GM18868 (cell line): ENCODE measurements at regions not wholly inside any gene's neighbourhood (a gene's known extent, or its start where the extent isn't known, plus 50 kb on each side); places are given as distances from the start of the nearest gene placed in this dataset.
"Not testable (repeated sequence)": the region's sequence is repeated elsewhere in the genome, so short reads cannot be mapped to it uniquely, and the experiment has no call there.

Source experiments
- ATAC-seq: cut with Tn5 transposase; IDR thresholded peaks from one replicate; pipeline ENCODE4 v1.9.1; 2021; ENCODE audit warnings: mild to moderate bottlenecking, moderate library complexity; ENCODE audit not compliant: unreplicated experiment

GRCh38 chr2:207354462-207354861 is 175.3 kb upstream of the CREB1 start:
- no peak for ATAC-seq

DNA sequence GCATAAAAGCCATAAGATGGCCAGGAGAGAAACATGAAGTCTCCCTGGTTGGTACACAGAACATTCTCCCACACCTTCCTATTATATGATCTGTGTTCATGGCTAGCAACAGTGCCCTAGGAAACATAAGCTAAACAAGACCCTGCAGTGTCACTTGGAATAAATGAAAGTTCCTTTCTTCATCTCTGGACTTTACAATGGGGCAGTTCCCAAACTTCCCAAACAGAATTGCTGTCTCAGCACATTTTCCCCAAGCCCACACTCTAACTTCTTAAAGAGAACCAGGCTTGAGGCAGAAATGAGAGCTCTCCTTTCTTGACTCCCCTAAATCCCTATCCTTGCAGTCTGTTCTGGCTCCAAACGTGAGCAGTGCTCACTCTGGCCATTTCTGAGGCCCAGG is 173.2 kb upstream of the CREB1 start:
- no peak for ATAC-seq

- ATAC-seq = no peak
These were observed 172.5 kb upstream of the CREB1 start for GRCh38 chr2:207357216-207357615.

- ATAC-seq = no peak
These were observed 167.0 kb upstream of the CREB1 start for GRCh38 chr2:207362716-207363115.

- no peak for ATAC-seq
These were observed 165.9 kb upstream of the CREB1 start for GRCh38 chr2:207363761-207364290.

GRCh38 chr2:207370646-207371045 is 159.1 kb upstream of the CREB1 start:
- ATAC-seq = no peak

- no peak for ATAC-seq
These were observed 157.9 kb upstream of the CREB1 start for GRCh38 chr2:207371877-207372276.

DNA sequence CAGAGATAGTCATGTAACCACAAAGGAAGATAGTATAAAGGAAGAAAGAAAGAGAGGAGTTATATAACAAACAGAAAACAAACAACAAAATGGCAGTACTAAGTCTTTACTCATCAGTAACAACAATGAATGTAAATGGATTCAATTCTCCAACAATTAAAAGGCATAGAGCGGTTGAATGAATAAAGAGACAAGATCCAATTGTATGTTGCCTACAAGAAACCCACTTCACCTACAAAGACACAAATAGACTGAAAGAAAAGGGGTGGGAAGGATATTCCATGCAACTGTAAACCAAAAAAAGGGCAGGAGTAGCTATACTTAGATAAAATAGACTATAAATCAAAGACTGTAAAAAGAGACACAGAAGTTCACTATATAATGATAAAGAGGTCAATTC is 157.3 kb upstream of the CREB1 start:
- ATAC-seq = no peak

- no peak for ATAC-seq
These were observed 154.4 kb upstream of the CREB1 start for GRCh38 chr2:207375207-207375875.

- ATAC-seq = not testable (repeated sequence)
These were observed 151.1 kb upstream of the CREB1 start for GRCh38 chr2:207378620-207379019.

- no peak for ATAC-seq
These were observed 144.7 kb upstream of the CREB1 start for GRCh38 chr2:207385076-207385475.

DNA sequence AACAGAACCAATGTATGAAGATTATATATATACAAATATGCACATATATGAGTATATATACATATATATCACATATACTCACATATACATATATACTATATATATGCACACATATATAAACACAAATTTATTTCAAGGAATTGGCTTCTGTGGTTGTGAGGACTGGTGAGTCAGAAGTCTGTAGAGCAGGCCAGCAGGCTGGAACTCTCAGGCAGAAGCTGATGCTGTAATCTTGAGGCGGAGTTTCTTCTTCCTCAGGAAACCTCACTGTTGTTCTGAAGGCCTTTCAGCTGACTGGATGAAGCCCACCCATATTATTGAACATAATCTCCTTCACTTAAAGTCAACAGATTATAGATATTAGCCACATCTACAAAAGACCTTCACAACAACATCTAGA is 143.9 kb upstream of the CREB1 start:
- no peak for ATAC-seq

- ATAC-seq = no peak
These were observed 142.7 kb upstream of the CREB1 start for GRCh38 chr2:207387001-207387571.

GRCh38 chr2:207390302-207391095 is 139.3 kb upstream of the CREB1 start:
- ATAC-seq = no peak

- ATAC-seq = no peak
These were observed 135.5 kb upstream of the CREB1 start for GRCh38 chr2:207394203-207394781.

DNA sequence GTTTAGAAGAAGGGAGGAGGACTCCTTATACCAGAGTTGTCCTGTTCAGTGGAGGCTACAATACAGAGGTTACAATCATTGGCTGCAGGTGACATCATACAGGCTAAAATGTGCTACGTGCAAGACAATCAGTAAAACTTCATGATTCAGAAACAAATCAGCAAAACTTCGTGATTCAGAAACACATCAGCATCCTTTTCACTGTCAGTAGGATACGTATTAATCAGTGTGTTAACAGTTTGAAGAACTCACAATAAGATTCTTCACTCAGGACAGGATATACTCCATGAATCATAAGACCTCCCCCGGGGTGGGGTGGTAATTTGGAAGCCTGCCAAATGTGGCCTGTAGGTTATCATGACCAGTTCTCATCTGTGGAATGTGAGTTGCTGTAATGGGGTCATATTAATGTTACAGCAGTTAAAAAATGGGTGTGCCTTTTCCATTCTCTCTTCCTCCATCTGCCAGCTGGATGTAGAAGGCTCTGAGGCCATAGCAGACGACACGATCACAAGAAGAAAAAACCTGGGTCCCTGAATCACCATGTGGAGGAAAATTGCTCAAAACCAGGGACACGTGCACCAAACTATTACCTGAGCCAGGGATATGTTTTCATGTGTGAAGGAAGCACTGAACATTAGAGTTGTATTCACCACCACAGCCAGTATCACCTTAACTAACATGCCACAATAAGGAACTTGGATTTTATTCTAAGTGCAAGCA is 134.8 kb upstream of the CREB1 start:
- ATAC-seq = no peak

DNA sequence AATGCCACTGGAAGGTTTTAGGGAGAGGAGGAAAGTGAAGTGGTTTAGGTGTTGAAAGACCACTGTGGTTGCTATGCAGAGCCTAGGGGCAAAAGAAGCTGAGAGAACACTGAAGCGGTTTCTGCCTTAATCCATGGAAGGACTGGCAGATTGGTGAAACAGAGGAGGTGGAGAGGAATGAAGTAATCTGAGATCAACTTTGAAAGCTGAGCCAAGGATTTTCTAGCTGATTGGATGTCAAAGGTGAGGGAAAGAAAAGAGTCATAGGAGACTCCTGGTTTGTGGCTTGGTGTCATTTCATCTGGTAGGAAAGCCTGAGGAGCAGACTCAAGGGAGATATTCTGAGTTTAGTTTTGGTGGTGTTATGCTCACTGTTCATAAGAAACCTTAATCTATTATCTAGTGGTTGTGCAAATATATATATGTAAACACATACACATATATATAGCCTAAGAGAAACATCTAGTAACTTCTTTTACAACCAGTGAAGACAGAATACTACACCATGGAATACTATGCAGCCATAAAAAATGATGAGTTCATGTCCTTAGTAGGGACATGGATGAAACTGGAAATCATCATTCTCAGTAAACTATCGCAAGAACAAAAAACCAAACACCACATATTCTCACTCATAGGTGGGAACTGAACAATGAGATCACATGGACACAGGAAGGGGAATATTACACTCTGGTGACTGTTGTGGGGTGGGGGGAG is 134.1 kb upstream of the CREB1 start:
- no peak for ATAC-seq

DNA sequence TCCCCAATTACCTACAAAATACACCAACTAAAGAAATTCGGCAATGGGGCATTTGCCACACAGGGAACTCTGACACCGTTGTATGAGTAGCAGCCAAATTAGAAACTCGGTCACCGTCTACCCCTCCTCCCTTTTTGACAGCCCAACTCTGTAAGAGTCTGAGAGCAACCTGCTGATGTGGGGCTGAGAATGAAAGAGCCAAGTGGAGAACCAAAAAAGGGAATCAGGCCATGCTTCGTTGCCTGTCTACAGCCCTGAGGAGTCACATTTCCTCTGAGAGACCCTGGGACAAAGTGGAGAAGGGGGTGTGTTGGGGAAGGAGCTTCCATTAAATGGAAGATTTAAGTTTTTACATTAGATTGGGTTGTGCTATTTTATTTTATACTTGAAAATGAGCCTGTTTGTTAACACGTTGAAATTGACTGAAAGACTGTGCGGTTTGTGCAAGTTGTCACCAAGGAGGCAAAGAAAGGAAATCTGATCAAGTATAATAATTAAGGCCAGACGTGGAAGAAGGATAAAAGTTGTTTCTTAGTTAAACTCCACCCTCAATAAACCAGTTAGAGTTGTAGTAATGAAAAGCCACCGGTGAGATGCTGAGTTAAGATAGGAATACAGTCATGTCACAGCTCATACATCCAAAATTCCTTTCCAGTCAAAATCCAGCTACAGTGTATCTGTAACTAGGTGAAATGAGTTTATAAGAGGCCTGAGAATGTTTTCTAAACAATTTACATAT is 131.7 kb upstream of the CREB1 start:
- no peak for ATAC-seq

DNA sequence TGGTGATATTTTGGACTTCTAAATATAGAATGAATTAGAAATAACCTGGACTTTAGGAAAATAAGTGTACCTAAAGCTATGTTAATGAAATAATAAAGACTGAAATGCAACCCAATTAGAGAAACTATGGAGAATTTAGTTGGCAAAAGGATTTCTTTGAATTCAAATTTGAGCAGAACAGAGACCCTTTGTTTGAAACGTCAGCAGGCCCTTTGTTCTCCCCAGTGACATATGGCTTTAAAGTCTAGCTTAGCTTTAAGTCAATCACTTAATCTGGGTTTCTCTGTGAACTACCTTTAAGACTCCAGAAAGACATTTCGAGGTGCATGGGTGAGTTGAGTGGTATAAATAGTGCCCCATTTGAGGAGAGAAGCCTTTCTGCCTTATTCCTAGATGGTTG is 130.5 kb upstream of the CREB1 start:
- ATAC-seq = no peak

- ATAC-seq = no peak
These were observed 128.4 kb upstream of the CREB1 start for GRCh38 chr2:207401338-207401737.
